ENCODE measurements at regions not wholly inside any gene's neighbourhood (a gene's known extent, or its start where the extent isn't known, plus 50 kb on each side); places are given as distances from the start of the nearest gene placed in this dataset.

- no peaks in the 10 kb centered on the region for H3K79me2 ChIP-seq (ENCODE audit: control insufficient read depth, low read length)
- H3K36me3 ChIP-seq (ENCODE audit: control insufficient read depth, low read length), result no peaks in the 10 kb centered on the region
- H4K20me1 ChIP-seq (ENCODE audit: control insufficient read depth, insufficient read depth, low read depth, low read length), result no peaks in the 10 kb centered on the region
- H3K9me2 ChIP-seq (replicated peaks; ENCODE audit: control insufficient read depth, low read length), result no peaks in the 10 kb centered on the region
- H3K27me3 ChIP-seq (ENCODE audit: control insufficient read depth, low read length), result no peaks in the 10 kb centered on the region
- no peaks in the 10 kb centered on the region for H3K9me3 ChIP-seq (ENCODE audit: control insufficient read depth, insufficient read depth, low read length)
- TF ChIP-seq CTCF (IDR thresholded peaks at IDR 0.05; ENCODE audit: low read depth, low read length, poor library complexity, severe bottlenecking), result no peak
- no peak for TF ChIP-seq EZH2phosphoT487 (IDR thresholded peaks at IDR 0.05; ENCODE audit: borderline replicate concordance, low read length)
- H3K4me2 ChIP-seq (ENCODE audit: low read length), result no peak overlapping the region
- H3K4me1 ChIP-seq (ENCODE audit: control insufficient read depth, low read length), result no peaks in the 10 kb centered on the region
- no peak overlapping the region for H3K27ac ChIP-seq (ENCODE audit: low read depth, low read length)
- H3F3A ChIP-seq (ENCODE audit: control insufficient read depth, insufficient read depth), result no peaks in the 10 kb centered on the region
- H3K4me3 ChIP-seq (ENCODE audit: low read length), result no peak overlapping the region
These were observed 372.5 kb downstream of the GALR1 start for GRCh38 chr18:77622009-77622692.

GRCh38 chr18:77632758-77633157 lies 383.1 kb downstream of the GALR1 start:
- Histone ChIP-seq H3K9me2 (replicated peaks; ENCODE audit: control insufficient read depth, low read length) (no peaks in the 10 kb centered on the region), H3K9me3 (ENCODE audit: control insufficient read depth, insufficient read depth, low read length) (no peaks in the 10 kb centered on the region), H3K4me3 (ENCODE audit: low read length) (no peak overlapping the region), H4K20me1 (ENCODE audit: control insufficient read depth, insufficient read depth, low read depth, low read length) (no peaks in the 10 kb centered on the region), H3K4me2 (ENCODE audit: low read length) (no peak overlapping the region), H3K36me3 (ENCODE audit: control insufficient read depth, low read length) (no peaks in the 10 kb centered on the region), H3K27me3 (ENCODE audit: control insufficient read depth, low read length) (no peaks in the 10 kb centered on the region), H3F3A (ENCODE audit: control insufficient read depth, insufficient read depth) (no peaks in the 10 kb centered on the region), H3K4me1 (ENCODE audit: control insufficient read depth, low read length) (no peaks in the 10 kb centered on the region), H3K27ac (ENCODE audit: low read depth, low read length) (no peak overlapping the region), H3K79me2 (ENCODE audit: control insufficient read depth, low read length) (no peaks in the 10 kb centered on the region)
- TF ChIP-seq EZH2phosphoT487 (IDR thresholded peaks at IDR 0.05; ENCODE audit: borderline replicate concordance, low read length), result no peak
- no peak for TF ChIP-seq CTCF (IDR thresholded peaks at IDR 0.05; ENCODE audit: low read depth, low read length, poor library complexity, severe bottlenecking)

- H3K79me2 ChIP-seq (ENCODE audit: control insufficient read depth, low read length), result no peaks in the 10 kb centered on the region
- H3K4me2 ChIP-seq (ENCODE audit: low read length), result no peak overlapping the region
- H3F3A ChIP-seq (ENCODE audit: control insufficient read depth, insufficient read depth), result no peaks in the 10 kb centered on the region
- no peaks in the 10 kb centered on the region for H3K9me3 ChIP-seq (ENCODE audit: control insufficient read depth, insufficient read depth, low read length)
- no peak overlapping the region for H3K27ac ChIP-seq (ENCODE audit: low read depth, low read length)
- no peak for TF ChIP-seq EZH2phosphoT487 (IDR thresholded peaks at IDR 0.05; ENCODE audit: borderline replicate concordance, low read length)
- no peak for TF ChIP-seq CTCF (IDR thresholded peaks at IDR 0.05; ENCODE audit: low read depth, low read length, poor library complexity, severe bottlenecking)
- H3K27me3 ChIP-seq (ENCODE audit: control insufficient read depth, low read length), result no peaks in the 10 kb centered on the region
- no peaks in the 10 kb centered on the region for H4K20me1 ChIP-seq (ENCODE audit: control insufficient read depth, insufficient read depth, low read depth, low read length)
- H3K4me3 ChIP-seq (ENCODE audit: low read length), result no peak overlapping the region
- H3K9me2 ChIP-seq (replicated peaks; ENCODE audit: control insufficient read depth, low read length), result no peaks in the 10 kb centered on the region
- no peaks in the 10 kb centered on the region for H3K36me3 ChIP-seq (ENCODE audit: control insufficient read depth, low read length)
- no peaks in the 10 kb centered on the region for H3K4me1 ChIP-seq (ENCODE audit: control insufficient read depth, low read length)
These were observed 384.8 kb downstream of the GALR1 start for GRCh38 chr18:77634494-77634893.
